HepG2 (cell line): ENCODE measurements at regions not wholly inside any gene's neighbourhood (a gene's known extent, or its start where the extent isn't known, plus 50 kb on each side); places are given as distances from the start of the nearest gene placed in this dataset.

Experiments used
- ATAC-seq: fragments of 200-7000 bp; cut with Tn5 transposase; 3 replicates; pipeline ENCODE4 v1.9.1; 2020; ENCODE audit warnings: mild to moderate bottlenecking, moderate library complexity
- BruUV-seq: library from RNA; stranded (reverse); fragments of 400-500 nt; replicated peaks from 2 replicates; lab custom pipeline; 2021; lab: Mats Ljungman, UMichigan
- CTCF ChIA-PET: fragments of 300-600 bp; formaldehyde crosslinking; extraction: SDS; loops from one replicate; lab custom pipeline; 2021; ENCODE audit warnings: low total read pairs, inconsistent platforms, low intra/inter-chr PET ratio; lab: Yijun Ruan, JAX
- POLR2A ChIA-PET: fragments of 350-600 bp; sonication (Branson Sonifier 250); formaldehyde crosslinking; loops from one replicate; lab custom pipeline; 2020; ENCODE audit warnings: antibody characterized with exemption, inconsistent platforms; lab: Yijun Ruan, JAX
- DNase-seq: peaks from one replicate; pipeline ENCODE4 v3.0.0-alpha.2; 2015; ENCODE audit warnings: low spot score
- FAIRE-seq: peaks from 3 replicates; lab custom pipeline; 2011; peaks lifted over from hg19 to GRCh38; lab: Jason Lieb, UNC
- H2AFZ ChIP-seq: one replicate; pipeline ENCODE4 v1.6.1; 2011; ENCODE audit warnings: low read length, inconsistent platforms
- H3K27ac ChIP-seq: fragments of 300-600 bp; 3 replicates; pipeline ENCODE4 v1.8.0; 2011; ENCODE audit warnings: mixed run types, mild to moderate bottlenecking, mixed read lengths, low read length, inconsistent platforms; ENCODE audit not compliant: insufficient read depth; ENCODE audit errors: extremely low read length
- H3K27me3 ChIP-seq, 2 experiments: fragments of 200-600 bp in 1 of 2; 2 replicates in 1 of 2; 3 replicates in 1 of 2; pipeline versions ENCODE4 v1.6.0 to v1.8.0; 2011; ENCODE audit warnings: low read length in 2 of 2, mild to moderate bottlenecking in 2 of 2, moderate library complexity in 2 of 2, inconsistent platforms in 1 of 2; ENCODE audit not compliant: insufficient read depth in 2 of 2, control insufficient read depth in 1 of 2
- H3K36me3 ChIP-seq, 2 experiments: fragments of 200-600 bp in 1 of 2; replicated peaks in 1 of 2; 2 replicates in 1 of 2; 3 replicates in 1 of 2; pipeline versions ENCODE4 v1.5.1 to v1.8.0; 2011; ENCODE audit warnings: low read length in 2 of 2, inconsistent platforms in 1 of 2; ENCODE audit not compliant: insufficient read depth in 2 of 2, control insufficient read depth in 1 of 2
- H3K4me1 ChIP-seq: 2 replicates; pipeline ENCODE4 v1.5.1; 2012; ENCODE audit warnings: low read length, inconsistent platforms; ENCODE audit not compliant: insufficient read depth
- H3K4me2 ChIP-seq: 2 replicates; pipeline ENCODE4 v1.6.0; 2011; ENCODE audit warnings: low read depth, low read length, inconsistent platforms
- H3K4me3 ChIP-seq, 3 experiments: fragments of 200-600 bp in 1 of 3; sonication (generic), shearing (Covaris generic) in 1 of 3; replicated peaks in 1 of 3; 2 replicates each; pipeline ENCODE4 v1.5.1; 2011 to 2016; ENCODE audit warnings: low read length in 3 of 3, inconsistent platforms in 2 of 3, low read depth in 2 of 3, mild to moderate bottlenecking in 2 of 3, control low read depth in 1 of 3, mixed read lengths in 1 of 3; ENCODE audit not compliant: insufficient read depth in 1 of 3
- H3K79me2 ChIP-seq: one replicate; pipeline ENCODE4 v1.6.1; 2011; ENCODE audit warnings: low read length, inconsistent platforms; ENCODE audit not compliant: insufficient read depth
- H3K9ac ChIP-seq: 2 replicates; pipeline ENCODE4 v1.6.0; 2011; ENCODE audit warnings: mild to moderate bottlenecking, low read depth, low read length, inconsistent platforms; ENCODE audit not compliant: insufficient read depth
- H3K9me3 ChIP-seq: 2 replicates; pipeline ENCODE4 v1.5.1; 2012; ENCODE audit warnings: mild to moderate bottlenecking, low read length
- H4K20me1 ChIP-seq: 2 replicates; pipeline ENCODE4 v1.6.0; 2011; ENCODE audit warnings: inconsistent platforms, mild to moderate bottlenecking, low read length, moderate library complexity; ENCODE audit not compliant: insufficient read depth
- EED ChIP-seq: sonication (generic); formaldehyde crosslinking; IDR thresholded peaks from 2 replicates; pipeline ENCODE4 v1.5.0; 2020; ENCODE audit warnings: mild to moderate bottlenecking, missing genetic modification reagents
- EHMT2 ChIP-seq: fragments of 200-600 bp; sonication (generic); IDR thresholded peaks from 2 replicates; pipeline ENCODE4 v1.7.0; 2017; ENCODE audit warnings: antibody characterized with exemption, low read depth, low read length, borderline replicate concordance
- EP300 ChIP-seq, 3 experiments: sonication (generic) in 1 of 3; formaldehyde crosslinking in 1 of 3; IDR thresholded peaks; 2 replicates each; pipeline versions ENCODE4 v1.5.1 to v1.6.1; 2011 to 2020; ENCODE audit warnings: low read depth in 2 of 3, low read length in 2 of 3, borderline replicate concordance in 1 of 3, improper control_type of control experiment in 1 of 3, mild to moderate bottlenecking in 1 of 3, missing genetic modification reagents in 1 of 3, moderate library complexity in 1 of 3
- ERF ChIP-seq: IDR thresholded peaks from 2 replicates; pipeline ENCODE4 v1.6.1; 2018; ENCODE audit warnings: missing biosample characterization, missing genetic modification reagents
- FOXK1 ChIP-seq: sonication (generic); formaldehyde crosslinking; IDR thresholded peaks from 2 replicates; pipeline ENCODE4 v1.4.0; 2020; ENCODE audit warnings: low read depth, missing genetic modification reagents, borderline replicate concordance
- REXO4 ChIP-seq: sonication (generic); formaldehyde crosslinking; IDR thresholded peaks from 2 replicates; pipeline ENCODE4 v1.8.0; 2022; ENCODE audit warnings: missing genetic modification reagents, mild to moderate bottlenecking, borderline replicate concordance
- STAT5B ChIP-seq: sonication (generic); formaldehyde crosslinking; IDR thresholded peaks from 2 replicates; pipeline ENCODE4 v1.4.0; 2020; ENCODE audit warnings: missing genetic modification reagents
- TBX3 ChIP-seq: fragments of 450-650 bp; IDR thresholded peaks from 2 replicates; pipeline ENCODE4 v1.6.1; 2017; ENCODE audit warnings: antibody characterized with exemption, mild to moderate bottlenecking, inconsistent platforms, borderline replicate concordance
- ZFP37 ChIP-seq: sonication (generic); formaldehyde crosslinking; IDR thresholded peaks from 2 replicates; pipeline ENCODE4 v1.4.0; 2020; ENCODE audit warnings: missing genetic modification reagents, borderline replicate concordance
- ZNF224 ChIP-seq: sonication (generic); formaldehyde crosslinking; IDR thresholded peaks from 2 replicates; pipeline ENCODE4 v1.5.0; 2020; ENCODE audit warnings: mild to moderate bottlenecking, missing genetic modification reagents
- ZNF329 ChIP-seq: sonication (generic); formaldehyde crosslinking; IDR thresholded peaks from 2 replicates; pipeline ENCODE4 v1.9.0; 2021; ENCODE audit warnings: low read depth, mild to moderate bottlenecking, missing genetic modification reagents
- ZNF691 ChIP-seq: sonication (generic); formaldehyde crosslinking; IDR thresholded peaks from 2 replicates; pipeline ENCODE4 v1.4.0; 2020; ENCODE audit warnings: missing genetic modification reagents, low read depth, mild to moderate bottlenecking, borderline replicate concordance
- ZNF709 ChIP-seq: sonication (generic); formaldehyde crosslinking; IDR thresholded peaks from 2 replicates; pipeline ENCODE4 v1.5.0; 2020; ENCODE audit warnings: mild to moderate bottlenecking, missing genetic modification reagents
- ZNF710 ChIP-seq: sonication (generic); formaldehyde crosslinking; IDR thresholded peaks from 2 replicates; pipeline ENCODE4 v1.5.0; 2020; ENCODE audit warnings: mild to moderate bottlenecking, missing genetic modification reagents, borderline replicate concordance
- ZNF737 ChIP-seq: sonication (generic); formaldehyde crosslinking; IDR thresholded peaks from 2 replicates; pipeline ENCODE4 v1.5.0; 2020; ENCODE audit warnings: missing genetic modification reagents, mild to moderate bottlenecking, borderline replicate concordance
- ZNF761 ChIP-seq: sonication (generic); formaldehyde crosslinking; conservative IDR thresholded peaks from 2 replicates; pipeline ENCODE4 v1.4.0; 2020; ENCODE audit warnings: mild to moderate bottlenecking, missing genetic modification reagents
- ZNF841 ChIP-seq: sonication (generic); formaldehyde crosslinking; IDR thresholded peaks from 2 replicates; pipeline ENCODE4 v1.8.1; 2023; ENCODE audit warnings: missing genetic modification reagents, borderline replicate concordance
- ZSCAN29 ChIP-seq: sonication (generic); formaldehyde crosslinking; conservative IDR thresholded peaks from 2 replicates; pipeline ENCODE4 v1.4.0; 2020; ENCODE audit warnings: mild to moderate bottlenecking, missing genetic modification reagents
- WGBS: methylation state at CpG from one replicate; pipeline ENCODE4 v1.1.6; 2017; ENCODE audit warnings: low lambda C conversion rate; 5-methylcytosine and 5-hydroxymethylcytosine counted together
- in situ Hi-C: cut with HindIII; loops from 2 replicates; pipeline ENCODE4 v1.10.0; 2017; ENCODE audit warnings: low pct_unique_long_range_greater_than_20kb; ENCODE audit not compliant: extremely low pct_ligation_motif_present
- intact Hi-C: fragments of 100-400 bp; cut with micrococcal nuclease; formaldehyde crosslinking; loops from one replicate; pipeline ENCODE4 v1.10.0; 2022; ENCODE audit not compliant: unreplicated experiment
- TF ChIP-seq, protein P1 (sequence below): sonication (generic); formaldehyde crosslinking; IDR thresholded peaks from 2 replicates; pipeline ENCODE4 v1.5.1; 2020; ENCODE audit warnings: mild to moderate bottlenecking, missing genetic modification reagents

DNA sequence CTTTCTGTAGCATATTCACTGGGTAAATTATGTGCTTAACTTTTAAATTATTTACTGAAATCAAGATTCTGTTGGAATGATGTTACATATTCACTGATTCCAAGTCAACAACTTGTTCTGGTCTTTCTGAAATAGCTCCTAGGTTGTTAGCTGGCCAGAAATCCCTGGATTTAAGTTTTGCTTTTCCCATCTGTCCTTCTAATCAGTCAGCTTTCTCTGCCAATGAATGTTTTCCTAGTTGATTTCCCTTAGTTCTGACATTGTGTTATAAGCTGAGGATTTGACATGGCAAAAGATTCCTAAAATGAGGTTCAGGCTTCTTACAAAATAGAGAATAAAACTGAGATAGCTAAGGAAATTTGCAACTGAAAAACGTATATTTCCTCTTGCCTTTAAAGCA, 1479.6 kb downstream of the MRPL39 start (continued):
- TF ChIP-seq ZNF737 (CRISPR knock-in tag), result no peak
- no peak for TF ChIP-seq ZSCAN29 (CRISPR knock-in tag)
- TF ChIP-seq ZNF761 (CRISPR knock-in tag), result no peak
- TF ChIP-seq EED (CRISPR knock-in tag), result no peak
- TF ChIP-seq TBX3, result no peak
- TF ChIP-seq, all 625 proteins: peak for 0

DNA sequence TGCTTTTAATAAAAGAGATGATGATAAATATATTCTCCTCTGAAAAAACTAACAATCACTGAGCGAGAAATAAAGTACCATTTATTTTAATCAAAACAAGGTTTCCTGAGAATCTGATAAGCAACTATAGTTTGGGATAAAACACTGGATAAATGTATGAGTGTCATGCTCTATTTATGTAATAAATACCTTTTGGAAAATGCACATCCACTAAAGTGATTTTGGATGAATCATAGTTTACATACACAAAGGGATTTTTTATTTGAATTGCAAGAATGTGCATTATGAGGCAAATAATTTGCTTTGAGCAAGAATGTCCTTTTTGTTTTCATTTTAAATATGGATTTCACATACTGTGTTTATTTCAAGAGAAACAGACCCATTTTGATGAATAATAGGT, 1483.5 kb downstream of the MRPL39 start:
- Histone ChIP-seq H4K20me1 (no peaks in the 10 kb centered on the region), H3K9ac (no peak overlapping the region), H3K9me3 (peaks cover 67% of the 10 kb centered on the region), H3K79me2 (no peaks in the 10 kb centered on the region), H2AFZ (no peak overlapping the region), H3K36me3 (no peaks in the 10 kb centered on the region), H3K4me1 (no peaks in the 10 kb centered on the region), H3K27ac (no peak overlapping the region), H3K4me3 (no peak overlapping the region), H3K4me2 (no peak overlapping the region), H3K27me3 (no peaks in the 10 kb centered on the region)
- DNase-seq, result no peak
- no peak for FAIRE-seq
- intact Hi-C loops (no loop called here), in situ Hi-C loops (no loop called here)
- ATAC-seq, result no peak
- 6% methylated on average over 1 of the region's 1 CpG for WGBS
- no TSS peak for BruUV-seq
- ChIA-PET CTCF (no interaction called here), POLR2A (no interaction called here)
- no peak for TF ChIP-seq EP300 (IDR thresholded peaks at IDR 0.05; ENCODE audit: low read depth in 2 of 2, low read length in 2 of 2)
- no peak for TF ChIP-seq EP300 (CRISPR knock-in tag; IDR thresholded peaks at IDR 0.05; ENCODE audit: borderline replicate concordance)
- TF ChIP-seq ZNF841 (CRISPR knock-in tag), result no peak
- TF ChIP-seq EHMT2, result no peak
- no peak for TF ChIP-seq ZNF329 (CRISPR knock-in tag)
- no peak for TF ChIP-seq REXO4 (CRISPR knock-in tag)
- no peak for TF ChIP-seq ZNF710 (CRISPR knock-in tag)
- TF ChIP-seq FOXK1, result no peak
- TF ChIP-seq ZNF691 (CRISPR knock-in tag), result no peak
- TF ChIP-seq ZNF709, result no peak
- TF ChIP-seq ZFP37 (CRISPR knock-in tag), result no peak
- no peak for TF ChIP-seq ZNF224 (CRISPR knock-in tag)
- TF ChIP-seq ERF (CRISPR knock-in tag), result no peak
- TF ChIP-seq, protein P1, sequence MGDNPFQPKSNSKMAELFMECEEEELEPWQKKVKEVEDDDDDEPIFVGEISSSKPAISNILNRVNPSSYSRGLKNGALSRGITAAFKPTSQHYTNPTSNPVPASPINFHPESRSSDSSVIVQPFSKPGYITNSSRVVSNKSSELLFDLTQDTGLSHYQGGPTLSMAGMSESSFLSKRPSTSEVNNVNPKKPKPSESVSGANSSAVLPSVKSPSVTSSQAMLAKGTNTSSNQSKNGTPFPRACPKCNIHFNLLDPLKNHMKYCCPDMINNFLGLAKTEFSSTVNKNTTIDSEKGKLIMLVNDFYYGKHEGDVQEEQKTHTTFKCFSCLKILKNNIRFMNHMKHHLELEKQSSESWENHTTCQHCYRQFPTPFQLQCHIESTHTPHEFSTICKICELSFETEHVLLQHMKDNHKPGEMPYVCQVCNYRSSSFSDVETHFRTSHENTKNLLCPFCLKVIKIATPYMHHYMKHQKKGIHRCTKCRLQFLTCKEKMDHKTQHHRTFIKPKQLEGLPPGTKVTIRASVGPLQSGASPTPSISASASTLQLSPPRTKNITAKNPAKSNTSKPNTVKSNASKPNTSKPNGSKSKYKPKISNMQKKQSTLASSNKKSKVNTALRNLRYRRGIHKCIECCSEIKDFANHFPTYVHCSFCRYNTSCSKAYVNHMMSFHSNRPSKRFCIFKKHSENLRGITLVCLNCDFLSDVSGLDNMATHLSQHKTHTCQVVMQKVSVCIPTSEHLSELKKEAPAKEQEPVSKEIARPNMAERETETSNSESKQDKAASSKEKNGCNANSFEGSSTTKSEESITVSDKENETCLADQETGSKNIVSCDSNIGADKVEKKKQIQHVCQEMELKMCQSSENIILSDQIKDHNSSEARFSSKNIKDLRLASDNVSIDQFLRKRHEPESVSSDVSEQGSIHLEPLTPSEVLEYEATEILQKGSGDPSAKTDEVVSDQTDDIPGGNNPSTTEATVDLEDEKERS (CRISPR knock-in tag), result no peak
- no peak for TF ChIP-seq STAT5B
